ENCODE measurements at regions not wholly inside any gene's neighbourhood (a gene's known extent, or its start where the extent isn't known, plus 50 kb on each side); places are given as distances from the start of the nearest gene placed in this dataset.

DNA sequence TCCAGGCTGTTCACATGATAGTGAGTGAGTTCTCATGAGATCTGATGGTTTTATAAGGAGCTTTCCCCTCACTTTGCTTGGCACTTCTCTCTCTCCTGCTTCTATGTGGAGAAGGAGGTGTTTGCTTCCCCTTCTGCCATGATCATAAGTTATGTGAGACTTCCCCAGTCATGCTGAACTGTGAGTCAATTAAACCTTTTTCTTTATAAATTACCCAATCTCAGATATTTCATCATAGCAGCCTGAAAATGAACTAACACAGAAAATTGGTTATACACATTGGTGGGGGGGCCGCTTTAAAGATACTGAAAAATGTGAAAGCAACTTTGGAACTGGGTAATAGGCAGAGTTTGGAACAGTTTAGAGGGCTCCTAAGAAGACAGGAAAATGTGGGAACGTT lies 741.1 kb upstream of the LUZP2 start:
- TF ChIP-seq CTCF (IDR thresholded peaks at IDR 0.05) = no peak
- no peaks in the 10 kb centered on the region for H3K27me3 ChIP-seq (ENCODE audit: control insufficient read depth in 1 of 2, insufficient read depth in 2 of 2, low read length in 2 of 2)
- Mint-ChIP-seq H3K9me3 (peaks cover 8% of the 10 kb centered on the region), H3K36me3 (ENCODE audit: low read depth) (no peaks in the 10 kb centered on the region), H3K27me3 (no peaks in the 10 kb centered on the region), H3K4me3 (no peak overlapping the region), H3K27ac (no peak overlapping the region), H3K4me1 (ENCODE audit: low read depth) (no peaks in the 10 kb centered on the region)
- ChIA-PET CTCF (no interaction called here), POLR2A (no interaction called here)
- H3K4me1 ChIP-seq (ENCODE audit: insufficient read depth, low read length) = no peaks in the 10 kb centered on the region
- no peak overlapping the region for H3K4me3 ChIP-seq (ENCODE audit: low read length)
- no peak overlapping the region for H3K27ac ChIP-seq (ENCODE audit: low read depth in 1 of 2, low read length in 2 of 2)
- no peaks in the 10 kb centered on the region for H3K36me3 ChIP-seq (ENCODE audit: insufficient read depth, low read length)
- ATAC-seq (ENCODE audit: poor library complexity) (no peak), DNase-seq (no peak)
- intact Hi-C loops (cut with DNase I, micrococcal nuclease) = no loop called here
- peaks cover 0 to 4% of the 10 kb centered on the region in 2 experiments for H3K9me3 ChIP-seq (ENCODE audit: control insufficient read depth in 1 of 2, insufficient read depth in 1 of 2, low read length in 2 of 2)

DNA sequence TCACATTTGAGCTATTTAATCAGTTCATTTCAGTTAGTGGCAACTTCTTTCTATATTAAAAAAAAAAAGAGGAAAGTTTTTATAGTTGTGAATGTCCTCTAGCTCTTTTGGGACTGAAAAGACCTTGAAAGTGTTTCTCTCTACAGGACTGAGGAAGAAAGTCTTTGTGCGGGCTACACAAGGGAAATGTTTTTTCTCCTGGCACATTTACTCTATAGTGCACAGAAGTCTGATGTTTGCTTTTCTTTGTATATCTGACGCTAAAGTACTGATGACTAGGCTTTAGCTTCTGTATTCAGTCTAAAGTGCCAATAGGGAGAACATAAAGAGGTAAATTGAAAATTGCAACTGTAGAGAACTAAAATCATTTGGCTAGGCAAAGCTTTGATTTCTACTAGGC lies 737.4 kb upstream of the LUZP2 start:
- Histone ChIP-seq H3K4me3 (ENCODE audit: low read length) (no peak overlapping the region), H3K27me3 (ENCODE audit: control insufficient read depth in 1 of 2, insufficient read depth in 2 of 2, low read length in 2 of 2) (no peaks in the 10 kb centered on the region), H3K4me1 (ENCODE audit: insufficient read depth, low read length) (no peaks in the 10 kb centered on the region), H3K27ac (ENCODE audit: low read depth in 1 of 2, low read length in 2 of 2) (no peak overlapping the region), H3K36me3 (ENCODE audit: insufficient read depth, low read length) (no peaks in the 10 kb centered on the region), H3K9me3 (ENCODE audit: control insufficient read depth in 1 of 2, insufficient read depth in 1 of 2, low read length in 2 of 2) (peaks cover 0 to 4% of the 10 kb centered on the region in 2 experiments)
- DNase-seq (no peak), ATAC-seq (ENCODE audit: poor library complexity) (no peak)
- Mint-ChIP-seq H3K36me3 (ENCODE audit: low read depth) (no peaks in the 10 kb centered on the region), H3K9me3 (peaks cover 13% of the 10 kb centered on the region), H3K4me1 (ENCODE audit: low read depth) (no peaks in the 10 kb centered on the region), H3K4me3 (no peak overlapping the region), H3K27ac (no peak overlapping the region), H3K27me3 (no peaks in the 10 kb centered on the region)
- CTCF ChIA-PET = no interaction called here
- POLR2A ChIA-PET = no interaction called here
- TF ChIP-seq CTCF (IDR thresholded peaks at IDR 0.05) = no peak
- intact Hi-C loops (cut with DNase I, micrococcal nuclease) = no loop called here

GRCh38 chr11:23764286-23764685 lies 732.6 kb upstream of the LUZP2 start:
- no peaks in the 10 kb centered on the region for H3K27me3 Mint-ChIP-seq
- no peaks in the 10 kb centered on the region for H3K36me3 Mint-ChIP-seq (ENCODE audit: low read depth)
- ChIA-PET CTCF (no interaction called here), POLR2A (no interaction called here)
- Histone ChIP-seq H3K27ac (ENCODE audit: low read depth in 1 of 2, low read length in 2 of 2) (no peak overlapping the region), H3K4me3 (ENCODE audit: low read length) (no peak overlapping the region), H3K4me1 (ENCODE audit: insufficient read depth, low read length) (no peaks in the 10 kb centered on the region), H3K27me3 (ENCODE audit: control insufficient read depth in 1 of 2, insufficient read depth in 2 of 2, low read length in 2 of 2) (no peaks in the 10 kb centered on the region), H3K36me3 (ENCODE audit: insufficient read depth, low read length) (no peaks in the 10 kb centered on the region), H3K9me3 (ENCODE audit: control insufficient read depth in 1 of 2, insufficient read depth in 1 of 2, low read length in 2 of 2) (no peaks in the 10 kb centered on the region)
- intact Hi-C loops (cut with DNase I, micrococcal nuclease) = no loop called here
- ATAC-seq (ENCODE audit: poor library complexity) = no peak
- H3K4me1 Mint-ChIP-seq (ENCODE audit: low read depth) = no peaks in the 10 kb centered on the region
- no peak overlapping the region for H3K4me3 Mint-ChIP-seq
- DNase-seq = no peak
- H3K9me3 Mint-ChIP-seq = peaks cover 14% of the 10 kb centered on the region
- no peak for TF ChIP-seq CTCF (IDR thresholded peaks at IDR 0.05)
- H3K27ac Mint-ChIP-seq = no peak overlapping the region
